A549 (cell line): ENCODE measurements at regions not wholly inside any gene's neighbourhood (a gene's known extent, or its start where the extent isn't known, plus 50 kb on each side); places are given as distances from the start of the nearest gene placed in this dataset.
"Not testable (repeated sequence)": the region's sequence is repeated elsewhere in the genome, so short reads cannot be mapped to it uniquely, and the experiment has no call there.

ENCODE experiments used
- CTCF ChIP-seq: fragments of >200 bp; sonication (Bioruptor Twin); formaldehyde crosslinking; IDR thresholded peaks from 3 replicates; pipeline ENCODE4 v1.5.1; 2016
- EP300 ChIP-seq, 2 experiments: fragments of >200 bp; sonication (Bioruptor Twin); formaldehyde crosslinking; IDR thresholded peaks; 2 replicates in 1 of 2; 3 replicates in 1 of 2; pipeline ENCODE4 v1.6.1; 2016 to 2017
- ESRRA ChIP-seq: fragments of 150-350 bp; IDR thresholded peaks from 2 replicates; pipeline ENCODE4 v1.6.1; 2014; ENCODE audit warnings: mild to moderate bottlenecking, low read length, borderline replicate concordance
- POLR2A ChIP-seq: IDR thresholded peaks from 2 replicates; pipeline ENCODE4 v1.6.1; 2012; ENCODE audit warnings: mild to moderate bottlenecking, low read length

DNA sequence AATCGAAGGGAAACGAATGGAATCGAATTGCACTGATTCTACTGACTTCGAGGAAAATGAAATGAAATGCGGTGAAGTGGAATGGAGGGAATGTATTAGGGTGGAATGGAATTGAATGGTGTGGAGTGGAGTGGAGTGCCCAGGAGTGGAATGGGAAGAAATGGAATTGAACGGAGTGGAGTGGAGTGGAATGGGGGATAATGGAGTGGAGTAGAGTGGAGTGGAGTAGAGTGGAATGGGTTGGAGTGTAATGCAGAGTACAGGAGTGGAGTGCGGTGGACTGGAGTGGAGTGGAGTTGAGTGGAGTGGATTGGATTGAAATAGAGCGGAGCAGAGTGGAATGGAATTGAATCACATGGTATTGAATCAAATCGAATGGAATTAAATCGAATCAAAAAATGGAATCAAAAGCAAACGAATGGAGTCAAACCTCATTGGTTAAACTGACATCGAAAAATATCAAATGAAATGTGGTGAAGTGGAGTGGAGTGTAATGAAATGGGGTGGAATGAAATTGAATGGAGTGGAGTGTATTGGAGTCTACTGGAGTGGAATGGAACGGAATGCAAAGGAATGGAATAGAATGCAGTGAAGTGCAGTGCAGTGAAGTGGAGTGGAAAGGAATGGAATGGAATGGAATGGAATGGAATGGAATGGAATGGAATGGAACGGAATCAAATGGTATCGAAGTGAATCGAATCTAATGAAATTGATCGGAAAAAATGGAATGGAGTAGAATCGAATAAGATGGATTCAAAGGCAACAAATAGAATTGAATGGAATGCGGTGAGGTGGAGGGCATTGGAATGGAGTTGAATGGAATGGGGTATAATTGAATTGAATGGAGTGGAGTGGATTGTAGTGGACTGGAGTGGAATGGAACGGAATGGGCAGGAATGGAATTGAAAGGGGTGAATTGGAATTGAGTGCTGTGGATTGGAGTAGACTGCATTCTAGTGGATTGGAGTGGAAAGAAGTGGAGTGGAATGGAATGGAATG is 1049.3 kb downstream of the CDY1 start:
- not testable (repeated sequence) for TF ChIP-seq EP300 (IDR thresholded peaks at IDR 0.05); POLR2A; CTCF; ESRRA
